ENCODE measurements at regions not wholly inside any gene's neighbourhood (a gene's known extent, or its start where the extent isn't known, plus 50 kb on each side); places are given as distances from the start of the nearest gene placed in this dataset.

DNA sequence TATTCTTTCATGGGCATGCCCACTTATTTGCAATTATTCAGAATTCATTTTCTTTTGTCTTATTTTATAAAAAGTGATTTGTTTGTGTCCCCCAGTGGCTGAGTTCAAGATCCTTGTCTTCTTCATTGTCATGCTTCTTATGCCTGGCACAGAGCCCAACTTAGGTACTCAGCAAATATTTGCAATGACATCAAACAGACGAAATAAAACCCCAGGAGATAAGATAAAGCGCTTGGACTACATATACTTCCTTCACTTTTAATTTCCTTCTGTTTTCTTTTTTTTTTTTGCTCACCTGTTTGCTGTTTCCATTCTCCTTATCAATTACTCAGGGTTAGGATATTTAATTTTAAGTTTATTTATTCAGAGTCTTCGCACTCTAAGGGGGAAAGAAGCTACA is 225.0 kb downstream of the SDHAF3 start:
- TF ChIP-seq RAD21 (IDR thresholded peaks at IDR 0.05; ENCODE audit: low read depth) (no peak), REST (IDR thresholded peaks at IDR 0.05; ENCODE audit: low read depth) (no peak), CEBPB (IDR thresholded peaks at IDR 0.05) (no peak), MAX (IDR thresholded peaks at IDR 0.05) (no peak), EP300 (IDR thresholded peaks at IDR 0.05; ENCODE audit: borderline replicate concordance) (no peak), ZBTB7A (IDR thresholded peaks at IDR 0.05; ENCODE audit: low read depth) (no peak), CREB1 (IDR thresholded peaks at IDR 0.05; ENCODE audit: low read depth) (no peak), YY1 (IDR thresholded peaks at IDR 0.05; ENCODE audit: low read depth) (no peak), NFIC (IDR thresholded peaks at IDR 0.05) (no peak), TAF1 (IDR thresholded peaks at IDR 0.05; ENCODE audit: low read depth) (no peak), FOXM1 (IDR thresholded peaks at IDR 0.05; ENCODE audit: borderline replicate concordance, low read depth) (no peak), TCF12 (IDR thresholded peaks at IDR 0.05; ENCODE audit: low read depth) (no peak)
- TF ChIP-seq, protein P1, sequence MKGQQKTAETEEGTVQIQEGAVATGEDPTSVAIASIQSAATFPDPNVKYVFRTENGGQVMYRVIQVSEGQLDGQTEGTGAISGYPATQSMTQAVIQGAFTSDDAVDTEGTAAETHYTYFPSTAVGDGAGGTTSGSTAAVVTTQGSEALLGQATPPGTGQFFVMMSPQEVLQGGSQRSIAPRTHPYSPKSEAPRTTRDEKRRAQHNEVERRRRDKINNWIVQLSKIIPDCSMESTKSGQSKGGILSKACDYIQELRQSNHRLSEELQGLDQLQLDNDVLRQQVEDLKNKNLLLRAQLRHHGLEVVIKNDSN (IDR thresholded peaks at IDR 0.05), result no peak
